OCI-LY7 (cell line): ENCODE measurements at regions not wholly inside any gene's neighbourhood (a gene's known extent, or its start where the extent isn't known, plus 50 kb on each side); places are given as distances from the start of the nearest gene placed in this dataset.

ENCODE experiments used
- BruUV-seq: library from RNA; stranded (reverse); fragments of 400-500 nt; replicated peaks from 2 replicates; lab custom pipeline; 2021; lab: Mats Ljungman, UMichigan
- CTCF ChIA-PET: fragments of 300-600 bp; sonication (Branson Sonifier 250); formaldehyde crosslinking; loops from one replicate; lab custom pipeline; 2022; ENCODE audit warnings: antibody characterized with exemption; ENCODE audit not compliant: unreplicated experiment; lab: Charles Lee
- POLR2A ChIA-PET: fragments of 300-600 bp; sonication (Branson Sonifier 250); formaldehyde crosslinking; loops from one replicate; lab custom pipeline; 2022; ENCODE audit warnings: antibody characterized with exemption; lab: Charles Lee
- DNase-seq: peaks from one replicate; pipeline ENCODE4 v3.0.0-alpha.2; 2015; ENCODE audit warnings: low spot score
- H2AFZ ChIP-seq: fragments of 200-600 bp; sonication (generic), shearing (Covaris generic); 2 replicates; pipeline ENCODE4 v1.6.1; 2014; ENCODE audit warnings: mild to moderate bottlenecking, antibody characterized with exemption, low read length, moderate library complexity
- H3K27ac ChIP-seq: fragments of 200-600 bp; sonication (generic); 2 replicates; pipeline ENCODE4 v1.5.1; 2014; ENCODE audit warnings: mixed run types, low read depth, mild to moderate bottlenecking, moderate library complexity, low read length, inconsistent platforms; ENCODE audit not compliant: poor library complexity, severe bottlenecking
- H3K36me3 ChIP-seq: fragments of 200-600 bp; sonication (generic); 2 replicates; pipeline ENCODE4 v1.6.1; 2014; ENCODE audit warnings: mild to moderate bottlenecking, antibody characterized with exemption, low read length, moderate library complexity, mixed read lengths; ENCODE audit not compliant: insufficient read depth
- H3K4me1 ChIP-seq: fragments of 200-600 bp; sonication (generic); 2 replicates; pipeline ENCODE4 v1.5.1; 2014; ENCODE audit warnings: mild to moderate bottlenecking, low read length; ENCODE audit not compliant: insufficient read depth, poor library complexity, severe bottlenecking
- H3K4me2 ChIP-seq: fragments of 200-600 bp; sonication (generic); 2 replicates; pipeline ENCODE4 v1.6.1; 2014; ENCODE audit warnings: mild to moderate bottlenecking, low read length
- H3K4me3 ChIP-seq: fragments of 200-600 bp; sonication (generic); 2 replicates; pipeline ENCODE4 v1.5.1; 2014; ENCODE audit warnings: mild to moderate bottlenecking, low read depth, low read length; ENCODE audit not compliant: poor library complexity, severe bottlenecking
- H3K79me2 ChIP-seq: fragments of 200-600 bp; sonication (generic); 2 replicates; pipeline ENCODE4 v1.6.1; 2016; ENCODE audit warnings: low read depth, mild to moderate bottlenecking, low read length, moderate library complexity, mixed read lengths; ENCODE audit not compliant: insufficient read depth
- H3K9me2 ChIP-seq: fragments of 200-600 bp; sonication (generic); 2 replicates; pipeline ENCODE4 v1.6.1; 2016; ENCODE audit warnings: mild to moderate bottlenecking, low read length, mixed read lengths; ENCODE audit not compliant: insufficient read depth
- H3K9me3 ChIP-seq: fragments of 200-600 bp; sonication (generic); 2 replicates; pipeline ENCODE4 v1.6.1; 2014; ENCODE audit warnings: mild to moderate bottlenecking, mixed run types, low read length, mixed read lengths
- H4K20me1 ChIP-seq: fragments of 200-600 bp; sonication (generic); 2 replicates; pipeline ENCODE4 v1.6.1; 2014; ENCODE audit warnings: mild to moderate bottlenecking, antibody characterized with exemption, low read length, moderate library complexity, mixed read lengths; ENCODE audit not compliant: insufficient read depth
- EZH2phosphoT487 ChIP-seq: fragments of 200-600 bp; sonication (generic); IDR thresholded peaks from 2 replicates; pipeline ENCODE4 v1.6.1; 2018; ENCODE audit warnings: low read depth, borderline replicate concordance, mild to moderate bottlenecking, mixed run types, antibody characterized with exemption, low read length, moderate library complexity, mixed read lengths
- intact Hi-C: fragments of 100-400 bp; cut with micrococcal nuclease; formaldehyde crosslinking; loops from one replicate; pipeline ENCODE4 v1.10.0; 2022; ENCODE audit not compliant: unreplicated experiment
- TF ChIP-seq, protein P1 (sequence below): fragments of 200-600 bp; sonication (generic); conservative IDR thresholded peaks from 2 replicates; pipeline ENCODE4 v1.5.1; 2014; ENCODE audit warnings: mild to moderate bottlenecking, antibody characterized with exemption, low read length, moderate library complexity, mixed read lengths

DNA sequence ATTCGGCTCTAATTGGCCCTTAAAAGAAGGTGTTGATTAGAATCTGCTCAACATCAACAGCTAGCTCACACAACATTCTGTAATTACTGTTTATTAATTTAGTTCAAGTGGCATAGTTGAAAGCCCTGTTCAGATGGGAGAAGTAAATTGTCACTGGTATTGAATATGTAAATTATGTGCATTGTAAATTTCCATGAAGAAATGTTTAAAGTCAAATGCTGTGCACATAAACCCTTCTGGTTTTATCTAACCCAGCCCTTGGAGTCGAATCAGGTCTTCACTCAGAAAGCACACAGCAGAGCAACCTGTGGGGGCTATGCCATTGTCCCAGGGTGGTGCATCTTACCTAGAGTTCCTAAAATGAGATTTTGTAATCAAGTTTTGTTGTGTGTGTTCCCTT, 65.4 kb upstream of the LMO4 start:
- POLR2A ChIA-PET, result no interaction called here
- no peak overlapping the region for H3K27ac ChIP-seq

DNA sequence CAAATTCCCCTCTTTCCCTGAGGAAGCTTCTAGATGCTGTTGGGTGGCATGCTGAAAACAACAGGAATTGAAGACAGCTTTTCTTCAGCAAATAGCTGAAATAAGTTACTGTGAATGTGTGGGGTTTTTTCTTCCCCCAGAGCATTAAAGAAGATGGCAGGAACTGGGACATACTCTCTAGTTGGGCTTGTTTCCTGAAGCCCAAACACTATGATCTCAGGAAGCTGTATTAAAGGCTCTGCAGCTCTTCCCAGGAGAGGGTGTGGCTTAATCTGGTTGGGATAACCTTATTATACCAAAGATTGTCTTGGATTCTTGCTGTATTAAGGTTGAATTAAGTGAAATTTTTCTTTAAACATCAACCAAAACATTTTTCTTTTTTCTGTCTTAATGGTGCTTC, 64.9 kb upstream of the LMO4 start:
- TF ChIP-seq, protein P1, sequence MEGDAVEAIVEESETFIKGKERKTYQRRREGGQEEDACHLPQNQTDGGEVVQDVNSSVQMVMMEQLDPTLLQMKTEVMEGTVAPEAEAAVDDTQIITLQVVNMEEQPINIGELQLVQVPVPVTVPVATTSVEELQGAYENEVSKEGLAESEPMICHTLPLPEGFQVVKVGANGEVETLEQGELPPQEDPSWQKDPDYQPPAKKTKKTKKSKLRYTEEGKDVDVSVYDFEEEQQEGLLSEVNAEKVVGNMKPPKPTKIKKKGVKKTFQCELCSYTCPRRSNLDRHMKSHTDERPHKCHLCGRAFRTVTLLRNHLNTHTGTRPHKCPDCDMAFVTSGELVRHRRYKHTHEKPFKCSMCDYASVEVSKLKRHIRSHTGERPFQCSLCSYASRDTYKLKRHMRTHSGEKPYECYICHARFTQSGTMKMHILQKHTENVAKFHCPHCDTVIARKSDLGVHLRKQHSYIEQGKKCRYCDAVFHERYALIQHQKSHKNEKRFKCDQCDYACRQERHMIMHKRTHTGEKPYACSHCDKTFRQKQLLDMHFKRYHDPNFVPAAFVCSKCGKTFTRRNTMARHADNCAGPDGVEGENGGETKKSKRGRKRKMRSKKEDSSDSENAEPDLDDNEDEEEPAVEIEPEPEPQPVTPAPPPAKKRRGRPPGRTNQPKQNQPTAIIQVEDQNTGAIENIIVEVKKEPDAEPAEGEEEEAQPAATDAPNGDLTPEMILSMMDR, result no peak
- no peak for TF ChIP-seq EZH2phosphoT487
- H3K4me2 ChIP-seq, result no peak overlapping the region
- H3K9me3 ChIP-seq, result no peaks in the 10 kb centered on the region
- H3K4me1 ChIP-seq, result no peaks in the 10 kb centered on the region
- no peak overlapping the region for H2AFZ ChIP-seq
- no peaks in the 10 kb centered on the region for H3K36me3 ChIP-seq
- ChIA-PET CTCF (no interaction called here), POLR2A (no interaction called here)
- no peak overlapping the region for H3K4me3 ChIP-seq
- no peaks in the 10 kb centered on the region for H3K79me2 ChIP-seq
- no peak for DNase-seq
- no TSS peak for BruUV-seq
- no peaks in the 10 kb centered on the region for H4K20me1 ChIP-seq
- intact Hi-C loops, result no loop called here
- H3K9me2 ChIP-seq, result no peaks in the 10 kb centered on the region
- H3K27ac ChIP-seq, result no peak overlapping the region

More for the DNA sequence above, 65.4 kb upstream of the LMO4 start:
- no peaks in the 10 kb centered on the region for H3K4me1 ChIP-seq
- no peaks in the 10 kb centered on the region for H3K79me2 ChIP-seq
- intact Hi-C loops, result no loop called here
- no peaks in the 10 kb centered on the region for H3K9me3 ChIP-seq
- CTCF ChIA-PET, result no interaction called here
- TF ChIP-seq, protein P1, result no peak
- TF ChIP-seq EZH2phosphoT487, result no peak
- H4K20me1 ChIP-seq, result no peaks in the 10 kb centered on the region
- no peak overlapping the region for H3K4me3 ChIP-seq
- DNase-seq, result no peak
- H3K9me2 ChIP-seq, result no peaks in the 10 kb centered on the region
- H2AFZ ChIP-seq, result no peak overlapping the region
- no TSS peak for BruUV-seq
- H3K36me3 ChIP-seq, result no peaks in the 10 kb centered on the region
- no peak overlapping the region for H3K4me2 ChIP-seq

DNA sequence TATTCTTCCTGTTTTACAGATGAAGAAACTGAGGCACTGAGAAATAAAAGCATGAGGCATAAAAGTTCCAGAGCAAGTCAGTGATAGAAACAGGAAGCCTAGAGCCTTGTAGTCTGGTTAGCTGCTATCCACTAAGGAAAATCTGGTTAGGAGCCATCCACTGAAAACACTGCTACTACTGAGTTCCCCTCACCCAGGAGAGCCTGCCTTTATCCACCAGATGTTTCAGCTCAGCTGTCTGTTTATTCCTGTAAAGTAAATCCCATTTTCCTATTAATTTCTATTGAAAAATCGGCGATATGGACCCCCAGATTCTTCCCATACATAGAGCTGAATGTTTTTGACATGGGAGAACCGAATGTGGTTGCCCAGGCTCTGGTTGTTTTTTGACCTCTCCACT, 63.7 kb upstream of the LMO4 start:
- ChIA-PET CTCF (no interaction called here), POLR2A (interaction anchor here (0.9 to 1.0 kb wide), 2 partner anchors 10 to 18 kb away, joined by 3 read pairs; no protein-coding TSS in a partner anchor)
- H3K4me3 ChIP-seq, result no peak overlapping the region
- H3K9me3 ChIP-seq, result no peaks in the 10 kb centered on the region
- H3K4me2 ChIP-seq, result no peak overlapping the region
- DNase-seq, result no peak
- H4K20me1 ChIP-seq, result no peaks in the 10 kb centered on the region
- no peak overlapping the region for H2AFZ ChIP-seq
- TF ChIP-seq, protein P1, result no peak
- TF ChIP-seq EZH2phosphoT487, result no peak
- H3K36me3 ChIP-seq, result no peaks in the 10 kb centered on the region
- H3K27ac ChIP-seq, result no peak overlapping the region
- intact Hi-C loops, result no loop called here
- no TSS peak for BruUV-seq
- H3K4me1 ChIP-seq, result no peaks in the 10 kb centered on the region
- H3K9me2 ChIP-seq, result no peaks in the 10 kb centered on the region
- H3K79me2 ChIP-seq, result no peaks in the 10 kb centered on the region
